VCaP (cell line): ENCODE measurements at regions not wholly inside any gene's neighbourhood (a gene's known extent, or its start where the extent isn't known, plus 50 kb on each side); places are given as distances from the start of the nearest gene placed in this dataset.
A peak's percentile ranks its signal among the peaks of the same experiment; 100 is the strongest.

Experiments used
- H3K27ac ChIP-seq: fragments of 450-650 bp; 2 replicates; pipeline ENCODE4 v1.5.1; 2017
- TF ChIP-seq, protein P1 (sequence below): fragments of 450-650 bp; conservative IDR thresholded peaks from 2 replicates; pipeline ENCODE4 v1.5.1; 2017; ENCODE audit warnings: mild to moderate bottlenecking, moderate library complexity

DNA sequence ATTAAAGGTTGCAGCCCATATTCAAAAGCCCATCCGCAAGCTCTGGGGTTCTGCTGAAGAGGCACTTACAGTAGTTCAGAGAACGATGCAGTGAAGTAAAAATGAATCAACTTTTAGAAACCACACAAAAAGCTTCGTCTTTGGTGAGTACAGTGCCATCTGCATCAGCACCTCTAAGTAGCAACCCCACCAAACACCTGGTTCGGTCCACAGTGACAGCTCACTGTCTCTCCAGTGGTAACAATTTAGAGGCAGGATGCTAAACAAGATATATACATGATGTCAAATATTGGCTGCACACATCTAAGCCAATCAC is 275.4 kb upstream of the TCF4 start:
- TF ChIP-seq, protein P1, sequence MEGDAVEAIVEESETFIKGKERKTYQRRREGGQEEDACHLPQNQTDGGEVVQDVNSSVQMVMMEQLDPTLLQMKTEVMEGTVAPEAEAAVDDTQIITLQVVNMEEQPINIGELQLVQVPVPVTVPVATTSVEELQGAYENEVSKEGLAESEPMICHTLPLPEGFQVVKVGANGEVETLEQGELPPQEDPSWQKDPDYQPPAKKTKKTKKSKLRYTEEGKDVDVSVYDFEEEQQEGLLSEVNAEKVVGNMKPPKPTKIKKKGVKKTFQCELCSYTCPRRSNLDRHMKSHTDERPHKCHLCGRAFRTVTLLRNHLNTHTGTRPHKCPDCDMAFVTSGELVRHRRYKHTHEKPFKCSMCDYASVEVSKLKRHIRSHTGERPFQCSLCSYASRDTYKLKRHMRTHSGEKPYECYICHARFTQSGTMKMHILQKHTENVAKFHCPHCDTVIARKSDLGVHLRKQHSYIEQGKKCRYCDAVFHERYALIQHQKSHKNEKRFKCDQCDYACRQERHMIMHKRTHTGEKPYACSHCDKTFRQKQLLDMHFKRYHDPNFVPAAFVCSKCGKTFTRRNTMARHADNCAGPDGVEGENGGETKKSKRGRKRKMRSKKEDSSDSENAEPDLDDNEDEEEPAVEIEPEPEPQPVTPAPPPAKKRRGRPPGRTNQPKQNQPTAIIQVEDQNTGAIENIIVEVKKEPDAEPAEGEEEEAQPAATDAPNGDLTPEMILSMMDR = no peak
- H3K27ac ChIP-seq = no peak overlapping the region

DNA sequence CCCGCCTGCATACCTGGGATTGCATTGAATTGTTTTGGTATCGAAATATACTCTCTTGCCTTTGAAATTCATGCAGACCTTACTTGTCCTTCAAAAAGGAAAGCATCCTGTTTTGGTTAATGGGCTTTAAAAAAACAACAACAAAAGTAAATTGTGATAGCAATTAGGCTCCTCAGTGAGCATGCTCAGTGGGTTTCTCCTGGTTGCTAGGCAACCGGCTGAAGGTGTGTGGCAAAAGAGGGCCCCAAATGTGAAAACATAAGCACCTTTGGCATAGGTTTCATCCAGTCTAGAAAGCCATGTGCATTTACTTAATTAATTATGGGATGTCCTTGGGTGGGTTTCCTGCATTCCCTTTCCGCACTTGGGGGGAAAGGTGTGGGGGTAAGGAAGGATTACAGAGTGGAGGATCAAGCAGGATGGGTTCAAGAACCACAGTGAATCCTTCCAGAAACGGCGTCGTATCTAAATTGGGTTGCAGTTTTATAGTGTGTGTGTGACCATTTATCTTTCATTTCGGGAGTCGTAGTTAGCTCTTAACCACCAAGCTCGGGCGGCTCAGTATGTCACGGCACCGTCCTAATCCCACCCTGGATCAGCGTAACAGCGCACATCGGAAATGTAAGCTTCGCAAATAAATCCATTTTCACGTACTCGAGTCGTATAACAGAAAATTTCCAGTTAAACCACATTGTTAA is 274.9 kb upstream of the TCF4 start:
- no peak overlapping the region for H3K27ac ChIP-seq
- TF ChIP-seq, protein P1 = no peak

DNA sequence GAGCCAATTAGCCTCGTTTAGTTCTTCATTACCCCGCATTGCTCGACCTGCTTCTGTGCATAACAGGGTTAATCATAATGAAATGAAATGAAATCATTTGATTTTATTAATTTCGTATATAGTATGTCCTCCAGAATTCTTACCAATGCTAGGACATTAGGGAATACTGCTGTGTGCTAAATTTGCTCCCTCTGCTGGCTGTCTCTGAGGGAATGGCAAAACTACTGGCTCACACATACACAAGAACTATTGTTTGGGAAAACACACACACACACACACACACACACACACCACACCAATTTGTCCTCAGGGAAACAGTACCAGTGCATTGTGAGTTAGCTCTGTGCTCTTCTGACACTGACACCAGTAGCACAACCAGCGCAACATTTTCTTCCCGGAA is 273.3 kb upstream of the TCF4 start:
- no peak overlapping the region for H3K27ac ChIP-seq
- TF ChIP-seq, protein P1 = peak; percentile 74

DNA sequence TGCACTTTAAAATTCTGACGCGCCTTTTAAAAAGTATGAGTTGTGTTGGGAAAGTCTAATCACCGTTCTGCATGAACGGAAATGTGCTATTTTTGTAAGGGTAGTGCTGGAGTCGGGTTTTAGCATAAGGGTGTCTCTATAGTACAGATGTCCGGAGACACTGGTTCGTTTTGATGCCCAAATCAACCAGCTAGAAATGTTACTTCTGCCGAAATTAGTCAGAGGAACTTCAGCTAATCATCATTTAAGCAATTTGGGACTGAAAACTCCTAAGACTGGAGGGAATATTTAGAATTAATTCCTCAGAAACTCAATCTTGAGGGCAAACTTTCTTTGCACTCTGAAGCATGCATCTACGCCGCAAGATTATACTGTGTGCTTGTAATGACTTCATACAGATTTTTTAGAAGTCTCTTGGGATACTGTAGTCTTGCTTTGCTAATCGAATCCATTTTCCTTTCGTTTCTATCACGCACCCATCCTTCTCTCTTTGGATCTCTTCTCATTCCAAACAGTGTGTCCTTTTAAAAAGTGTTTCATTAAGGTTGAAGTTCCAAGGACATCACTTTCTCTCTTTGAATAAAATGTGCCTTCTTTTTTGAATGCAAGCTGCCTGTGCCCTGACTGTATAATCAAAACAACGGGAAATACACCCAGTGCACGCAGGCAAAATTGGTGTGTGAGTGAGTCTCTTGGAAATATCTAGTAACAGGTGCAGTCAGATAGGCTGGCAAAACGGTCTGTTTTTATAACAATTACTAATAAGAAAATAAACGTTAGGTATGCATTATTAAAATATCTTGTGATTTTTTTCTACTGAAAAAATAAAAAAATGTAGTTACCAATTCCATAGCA is 270.9 kb upstream of the TCF4 start:
- no peak overlapping the region for H3K27ac ChIP-seq

DNA sequence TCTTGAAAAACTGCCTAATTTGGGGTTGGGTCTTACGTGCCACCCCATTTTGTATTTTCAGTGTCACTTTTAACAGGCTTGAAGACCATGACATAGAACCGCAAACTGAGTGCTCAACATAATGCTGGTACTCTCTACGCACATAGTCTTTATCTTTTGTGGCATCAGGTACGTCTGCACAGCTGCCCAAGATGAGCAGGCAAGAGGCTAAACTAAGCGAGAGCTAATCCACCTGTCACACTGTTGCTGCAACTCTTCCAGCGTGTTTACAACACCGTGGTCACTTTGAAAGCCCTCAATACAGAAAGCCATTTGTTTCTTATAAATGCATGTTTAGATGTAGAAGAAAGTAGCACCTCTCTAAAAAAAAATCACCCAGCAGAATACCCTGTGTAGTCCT is 270.0 kb upstream of the TCF4 start:
- TF ChIP-seq, protein P1 = no peak
- H3K27ac ChIP-seq = no peak overlapping the region

More for the DNA sequence above, 270.9 kb upstream of the TCF4 start:
- TF ChIP-seq, protein P1 = no peak

DNA sequence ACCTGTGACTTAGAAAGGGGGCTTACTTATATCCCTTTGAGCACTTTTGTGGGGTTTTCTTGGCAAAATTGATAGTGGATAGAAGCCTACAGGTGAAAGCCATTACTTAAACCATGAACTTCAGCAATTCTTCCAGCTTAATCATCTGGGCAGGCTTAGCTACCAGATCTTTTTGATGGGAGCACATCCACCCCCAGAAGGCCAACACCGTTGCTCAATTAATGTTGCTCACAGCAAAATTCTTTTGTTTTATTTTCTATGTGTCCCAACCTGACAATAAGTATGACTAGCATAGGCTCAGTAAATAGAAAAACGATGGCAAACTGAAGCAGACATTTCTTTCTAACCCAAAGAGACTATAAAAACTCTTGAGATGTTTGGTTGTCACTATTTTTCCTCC is 269.4 kb upstream of the TCF4 start:
- TF ChIP-seq, protein P1 = no peak
- H3K27ac ChIP-seq = no peak overlapping the region

DNA sequence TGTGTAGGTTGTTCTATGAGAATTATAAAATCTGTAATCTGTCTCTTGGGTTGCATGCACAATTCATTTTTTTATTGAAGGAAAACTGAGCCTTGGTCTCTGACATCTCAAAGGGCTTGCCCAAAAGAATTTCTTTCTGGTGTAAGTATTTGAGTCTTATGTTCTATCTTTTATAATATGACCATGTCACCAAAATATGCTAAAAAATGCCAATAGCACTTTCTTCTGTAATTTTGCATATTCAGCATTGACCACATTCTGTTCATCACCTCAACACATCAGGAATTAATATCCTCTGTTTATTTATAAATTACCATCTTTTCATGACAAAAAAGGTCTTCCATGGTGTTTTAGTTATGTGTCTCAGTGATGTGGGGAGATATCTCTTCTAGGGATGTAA is 268.7 kb upstream of the TCF4 start:
- TF ChIP-seq, protein P1 = no peak
- no peak overlapping the region for H3K27ac ChIP-seq
